ENCODE measurements at regions not wholly inside any gene's neighbourhood (a gene's known extent, or its start where the extent isn't known, plus 50 kb on each side); places are given as distances from the start of the nearest gene placed in this dataset.

DNA sequence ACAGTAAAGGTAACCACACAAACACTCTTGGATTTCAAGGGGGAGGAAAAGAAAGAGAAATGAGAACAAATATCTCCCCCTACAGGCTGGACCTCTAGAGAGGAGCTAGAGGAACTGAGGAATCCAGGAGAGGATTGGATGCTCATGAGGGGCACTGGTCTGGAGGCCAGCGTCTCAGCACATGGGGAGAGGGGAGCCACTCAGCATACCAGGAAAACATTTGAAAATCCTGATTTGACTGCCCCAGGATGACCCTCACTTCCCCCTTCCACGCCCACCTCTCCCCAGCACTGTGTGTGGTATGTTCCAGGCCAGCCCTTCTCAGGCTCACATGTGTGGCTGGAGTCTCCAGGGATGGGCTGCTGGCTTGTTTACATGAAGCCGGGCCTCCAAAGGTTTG, 396.8 kb upstream of the ID2 start:
- H3K27me3 Mint-ChIP-seq (ENCODE audit: low read depth), result peaks cover 6% of the 10 kb centered on the region
- no peak for TF ChIP-seq CTCF (IDR thresholded peaks at IDR 0.05; ENCODE audit: unreplicated experiment in 3 of 3)
- H3K4me1 Mint-ChIP-seq, result peaks cover 6% of the 10 kb centered on the region
- H3K36me3 Mint-ChIP-seq (ENCODE audit: low read depth), result no peaks in the 10 kb centered on the region
- H3K4me3 Mint-ChIP-seq, result no peak overlapping the region
- H3K27ac Mint-ChIP-seq, result no peak overlapping the region
- no peaks in the 10 kb centered on the region for H3K9me3 Mint-ChIP-seq

- Mint-ChIP-seq H3K27me3 (ENCODE audit: low read depth) (peaks cover 6% of the 10 kb centered on the region), H3K4me1 (peaks cover 6% of the 10 kb centered on the region), H3K9me3 (no peaks in the 10 kb centered on the region), H3K27ac (no peak overlapping the region), H3K36me3 (ENCODE audit: low read depth) (no peaks in the 10 kb centered on the region), H3K4me3 (no peak overlapping the region)
- no peak for TF ChIP-seq CTCF (IDR thresholded peaks at IDR 0.05; ENCODE audit: unreplicated experiment in 3 of 3)
These were observed 396.0 kb upstream of the ID2 start for GRCh38 chr2:8285898-8286297.

- H3K27ac Mint-ChIP-seq, result no peak overlapping the region
- H3K9me3 Mint-ChIP-seq, result no peaks in the 10 kb centered on the region
These were observed 393.6 kb upstream of the ID2 start for GRCh38 chr2:8288206-8288605.

DNA sequence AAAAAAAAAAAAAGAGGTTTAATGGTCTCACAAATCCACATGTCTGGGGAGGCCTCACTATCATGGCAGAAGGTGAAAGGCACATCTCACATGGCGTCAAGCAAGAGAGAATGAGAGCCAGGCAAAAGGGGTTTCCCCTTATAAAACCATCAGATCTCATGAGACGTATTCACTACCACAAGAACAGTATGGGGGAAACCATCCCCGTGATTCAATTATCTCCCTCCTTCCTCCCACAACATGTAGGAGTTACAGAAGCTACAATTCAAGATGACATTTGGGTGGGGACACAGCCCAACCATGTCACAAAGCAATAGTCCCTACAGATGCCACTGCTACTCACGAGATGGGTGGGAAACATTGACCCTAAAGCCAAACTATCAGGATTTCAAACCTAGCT, 392.7 kb upstream of the ID2 start:
- Mint-ChIP-seq H3K4me3 (no peak overlapping the region), H3K27me3 (ENCODE audit: low read depth) (peaks cover 3% of the 10 kb centered on the region), H3K27ac (no peak overlapping the region), H3K36me3 (ENCODE audit: low read depth) (no peaks in the 10 kb centered on the region), H3K9me3 (no peaks in the 10 kb centered on the region), H3K4me1 (no peaks in the 10 kb centered on the region)
- TF ChIP-seq CTCF (IDR thresholded peaks at IDR 0.05; ENCODE audit: unreplicated experiment in 3 of 3), result no peak

More at GRCh38 chr2:8288206-8288605, 393.6 kb upstream of the ID2 start:
- H3K36me3 Mint-ChIP-seq (ENCODE audit: low read depth), result no peaks in the 10 kb centered on the region
- peaks cover 3% of the 10 kb centered on the region for H3K27me3 Mint-ChIP-seq (ENCODE audit: low read depth)
- H3K4me3 Mint-ChIP-seq, result no peak overlapping the region
- H3K4me1 Mint-ChIP-seq, result no peaks in the 10 kb centered on the region
- TF ChIP-seq CTCF (IDR thresholded peaks at IDR 0.05; ENCODE audit: unreplicated experiment in 3 of 3), result no peak

DNA sequence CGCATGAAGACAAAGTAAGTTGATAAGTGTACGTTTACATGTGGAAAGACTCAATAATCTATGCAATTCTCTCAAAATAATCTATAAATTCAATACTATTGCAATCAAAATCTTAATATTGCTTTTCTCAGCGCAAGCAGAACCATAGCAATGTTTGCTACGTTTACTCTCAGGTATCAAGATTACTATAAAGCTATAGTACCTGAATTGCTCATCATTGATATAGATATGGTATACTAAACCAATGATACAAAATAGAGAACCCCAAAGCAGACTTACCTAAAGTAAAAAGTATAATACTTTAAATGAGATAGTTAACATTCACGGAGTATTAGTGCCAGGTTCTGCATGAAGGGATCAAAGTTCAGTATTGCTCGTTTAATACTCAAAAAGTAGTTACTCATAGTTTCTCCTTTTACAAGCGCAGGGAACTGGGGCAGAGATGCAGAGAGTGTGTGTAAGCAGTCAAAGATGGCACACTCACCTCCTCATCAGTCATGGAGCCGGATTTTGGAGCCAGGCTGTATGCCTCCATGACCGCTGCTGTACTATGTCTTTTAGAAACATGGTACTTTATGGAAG, 391.0 kb upstream of the ID2 start:
- TF ChIP-seq CTCF (IDR thresholded peaks at IDR 0.05; ENCODE audit: unreplicated experiment in 3 of 3), result no peak
- no peaks in the 10 kb centered on the region for H3K36me3 Mint-ChIP-seq (ENCODE audit: low read depth)
- H3K4me3 Mint-ChIP-seq, result no peak overlapping the region
- no peaks in the 10 kb centered on the region for H3K4me1 Mint-ChIP-seq
- H3K27ac Mint-ChIP-seq, result no peak overlapping the region
- peaks cover 3% of the 10 kb centered on the region for H3K27me3 Mint-ChIP-seq (ENCODE audit: low read depth)
- no peaks in the 10 kb centered on the region for H3K9me3 Mint-ChIP-seq

GRCh38 chr2:8296306-8296705, 385.6 kb upstream of the ID2 start:
- Mint-ChIP-seq H3K27ac (no peak overlapping the region), H3K9me3 (no peaks in the 10 kb centered on the region), H3K4me1 (no peaks in the 10 kb centered on the region), H3K36me3 (ENCODE audit: low read depth) (no peaks in the 10 kb centered on the region), H3K4me3 (no peak overlapping the region), H3K27me3 (ENCODE audit: low read depth) (peaks cover 3% of the 10 kb centered on the region)
- TF ChIP-seq CTCF (IDR thresholded peaks at IDR 0.05; ENCODE audit: unreplicated experiment in 3 of 3), result no peak

Data from nephron (organoid).